HCT116 (cell line): ENCODE measurements at regions not wholly inside any gene's neighbourhood (a gene's known extent, or its start where the extent isn't known, plus 50 kb on each side); places are given as distances from the start of the nearest gene placed in this dataset.

Experiments
- CBX3 ChIP-seq: IDR thresholded peaks from 2 replicates; pipeline ENCODE4 v1.6.1; 2012; ENCODE audit warnings: low read depth
- ELF1 ChIP-seq: IDR thresholded peaks from 2 replicates; pipeline ENCODE4 v1.6.1; 2012; ENCODE audit warnings: low read depth, borderline replicate concordance
- EZH2phosphoT487 ChIP-seq: fragments of 200-600 bp; IDR thresholded peaks from 2 replicates; pipeline ENCODE4 v1.6.1; 2018; ENCODE audit warnings: antibody characterized with exemption, borderline replicate concordance
- TF ChIP-seq, protein P1 (sequence below), 3 experiments: fragments of 200-600 bp in 1 of 3; sonication (generic) in 1 of 3; IDR thresholded peaks in 2 of 3; conservative IDR thresholded peaks in 1 of 3; 2 replicates each; pipeline ENCODE4 v1.5.1; 2012 to 2017; ENCODE audit warnings: low read depth in 2 of 3, low read length in 2 of 3, antibody characterized with exemption in 1 of 3, borderline replicate concordance in 1 of 3, control low read depth in 1 of 3, mild to moderate bottlenecking in 1 of 3, mixed read lengths in 1 of 3, mixed run types in 1 of 3, moderate library complexity in 1 of 3; ENCODE audit not compliant: insufficient read depth in 1 of 3

GRCh38 chr2:126971162-126971480 lies 72.4 kb downstream of the TEX51 start:
- no peak for TF ChIP-seq EZH2phosphoT487
- TF ChIP-seq, protein P1, sequence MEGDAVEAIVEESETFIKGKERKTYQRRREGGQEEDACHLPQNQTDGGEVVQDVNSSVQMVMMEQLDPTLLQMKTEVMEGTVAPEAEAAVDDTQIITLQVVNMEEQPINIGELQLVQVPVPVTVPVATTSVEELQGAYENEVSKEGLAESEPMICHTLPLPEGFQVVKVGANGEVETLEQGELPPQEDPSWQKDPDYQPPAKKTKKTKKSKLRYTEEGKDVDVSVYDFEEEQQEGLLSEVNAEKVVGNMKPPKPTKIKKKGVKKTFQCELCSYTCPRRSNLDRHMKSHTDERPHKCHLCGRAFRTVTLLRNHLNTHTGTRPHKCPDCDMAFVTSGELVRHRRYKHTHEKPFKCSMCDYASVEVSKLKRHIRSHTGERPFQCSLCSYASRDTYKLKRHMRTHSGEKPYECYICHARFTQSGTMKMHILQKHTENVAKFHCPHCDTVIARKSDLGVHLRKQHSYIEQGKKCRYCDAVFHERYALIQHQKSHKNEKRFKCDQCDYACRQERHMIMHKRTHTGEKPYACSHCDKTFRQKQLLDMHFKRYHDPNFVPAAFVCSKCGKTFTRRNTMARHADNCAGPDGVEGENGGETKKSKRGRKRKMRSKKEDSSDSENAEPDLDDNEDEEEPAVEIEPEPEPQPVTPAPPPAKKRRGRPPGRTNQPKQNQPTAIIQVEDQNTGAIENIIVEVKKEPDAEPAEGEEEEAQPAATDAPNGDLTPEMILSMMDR (IDR thresholded peaks at IDR 0.05 in 2 of 3, conservative IDR thresholded peaks at IDR 0.05 in 1 of 3; ENCODE audit: borderline replicate concordance in 1 of 3, insufficient read depth in 1 of 3, low read depth in 2 of 3, low read length in 2 of 3): no peak
- TF ChIP-seq ELF1: no peak
- TF ChIP-seq CBX3: no peak
